T-helper 2 cell treated with Interferon-gamma antibody and Interleukin-4, amounts not matched to agents 5 μg/mL and 100 μg/mL, for 36 hours (primary cell): ENCODE measurements at regions not wholly inside any gene's neighbourhood (a gene's known extent, or its start where the extent isn't known, plus 50 kb on each side); places are given as distances from the start of the nearest gene placed in this dataset.
A peak's percentile ranks its signal among the peaks of the same experiment; 100 is the strongest.

Experiments used
- DNase-seq: peaks from one replicate; pipeline ENCODE4 v3.0.0; 2021; ENCODE audit warnings: low spot score
- H3K27ac Mint-ChIP-seq: one replicate; pipeline ENCODE4 v1.8.0; 2021; ENCODE audit warnings: mild to moderate bottlenecking, mixed read lengths
- H3K27me3 Mint-ChIP-seq: one replicate; pipeline ENCODE4 v1.8.0; 2021; ENCODE audit warnings: low read depth, mixed read lengths
- H3K36me3 Mint-ChIP-seq: one replicate; pipeline ENCODE4 v1.8.0; 2021; ENCODE audit warnings: low read depth, mixed read lengths
- H3K4me1 Mint-ChIP-seq: one replicate; pipeline ENCODE4 v1.8.0; 2021; ENCODE audit warnings: low read depth, mixed read lengths
- H3K4me3 Mint-ChIP-seq: one replicate; pipeline ENCODE4 v1.8.0; 2022; ENCODE audit warnings: mild to moderate bottlenecking, moderate library complexity, mixed read lengths
- H3K9me3 Mint-ChIP-seq: one replicate; pipeline ENCODE4 v1.8.0; 2021; ENCODE audit warnings: mixed read lengths

DNA sequence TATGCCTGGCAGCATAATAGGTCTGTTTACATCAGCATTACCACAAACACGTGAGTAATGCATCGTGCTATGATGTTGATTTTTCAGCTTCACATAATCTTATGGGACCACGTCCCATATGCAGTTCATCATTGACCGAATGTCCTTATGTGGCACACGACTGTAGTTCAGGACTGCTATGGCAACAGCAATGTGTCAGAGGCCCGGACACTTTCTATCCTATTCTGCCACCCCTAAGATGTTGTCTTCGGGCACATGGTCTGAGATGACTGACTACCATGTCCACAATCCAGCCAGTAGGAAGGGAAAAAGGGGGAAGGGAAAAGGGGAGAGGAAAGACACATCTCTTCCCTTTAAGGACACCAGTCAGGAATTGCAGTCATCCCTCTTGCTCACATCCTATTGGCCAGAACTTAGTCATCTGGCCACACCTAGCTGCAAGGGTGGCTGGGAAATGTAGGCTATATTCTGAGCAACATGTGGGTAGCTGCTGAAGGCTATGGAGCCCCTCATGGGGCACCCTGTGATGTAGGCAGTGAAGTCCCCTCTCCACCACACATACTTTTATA is 196.0 kb upstream of the RBPJ start:
- Mint-ChIP-seq H3K4me3 (no peak overlapping the region), H3K27me3 (no peaks in the 10 kb centered on the region), H3K9me3 (peaks cover 48% of the 10 kb centered on the region), H3K27ac (no peak overlapping the region), H3K36me3 (peaks cover 28% of the 10 kb centered on the region), H3K4me1 (peaks cover 18% of the 10 kb centered on the region)
- no peak for DNase-seq

GRCh38 chr4:26126143-26126718 is 194.6 kb upstream of the RBPJ start:
- Mint-ChIP-seq H3K4me1 (peaks cover 31% of the 10 kb centered on the region), H3K36me3 (peaks cover 31% of the 10 kb centered on the region), H3K9me3 (peaks cover 39% of the 10 kb centered on the region), H3K27ac (no peak overlapping the region), H3K4me3 (no peak overlapping the region), H3K27me3 (no peaks in the 10 kb centered on the region)
- no peak for DNase-seq

- no peaks in the 10 kb centered on the region for H3K27me3 Mint-ChIP-seq
- no peak for DNase-seq
- H3K4me1 Mint-ChIP-seq = peaks cover 39% of the 10 kb centered on the region
- H3K36me3 Mint-ChIP-seq = peaks cover 28% of the 10 kb centered on the region
- H3K27ac Mint-ChIP-seq = no peak overlapping the region
- peaks cover 39% of the 10 kb centered on the region for H3K9me3 Mint-ChIP-seq
- no peak overlapping the region for H3K4me3 Mint-ChIP-seq
These were observed 193.8 kb upstream of the RBPJ start for GRCh38 chr4:26126994-26127393.

GRCh38 chr4:26127851-26128337 is 192.9 kb upstream of the RBPJ start:
- DNase-seq = no peak
- H3K27ac Mint-ChIP-seq = no peak overlapping the region
- peaks cover 35% of the 10 kb centered on the region for H3K36me3 Mint-ChIP-seq
- peaks cover 40% of the 10 kb centered on the region for H3K9me3 Mint-ChIP-seq
- no peak overlapping the region for H3K4me3 Mint-ChIP-seq
- peaks cover 48% of the 10 kb centered on the region for H3K4me1 Mint-ChIP-seq
- no peaks in the 10 kb centered on the region for H3K27me3 Mint-ChIP-seq

- H3K27me3 Mint-ChIP-seq = no peaks in the 10 kb centered on the region
- H3K27ac Mint-ChIP-seq = peak overlapping the region; percentile 76
- peaks cover 66% of the 10 kb centered on the region for H3K4me1 Mint-ChIP-seq
- H3K36me3 Mint-ChIP-seq = peaks cover 50% of the 10 kb centered on the region
- peak overlapping the region; percentile 12 for H3K4me3 Mint-ChIP-seq
- H3K9me3 Mint-ChIP-seq = peaks cover 45% of the 10 kb centered on the region
- peak; percentile 69 for DNase-seq
These were observed 190.6 kb upstream of the RBPJ start for GRCh38 chr4:26130173-26130572.

- Mint-ChIP-seq H3K4me3 (peak overlapping the region; percentile 63), H3K9me3 (peaks cover 51% of the 10 kb centered on the region), H3K27ac (peak overlapping the region; percentile 76), H3K27me3 (no peaks in the 10 kb centered on the region), H3K4me1 (peaks cover 70% of the 10 kb centered on the region), H3K36me3 (peaks cover 57% of the 10 kb centered on the region)
- DNase-seq = no peak
These were observed 189.9 kb upstream of the RBPJ start for GRCh38 chr4:26130841-26131432.

DNA sequence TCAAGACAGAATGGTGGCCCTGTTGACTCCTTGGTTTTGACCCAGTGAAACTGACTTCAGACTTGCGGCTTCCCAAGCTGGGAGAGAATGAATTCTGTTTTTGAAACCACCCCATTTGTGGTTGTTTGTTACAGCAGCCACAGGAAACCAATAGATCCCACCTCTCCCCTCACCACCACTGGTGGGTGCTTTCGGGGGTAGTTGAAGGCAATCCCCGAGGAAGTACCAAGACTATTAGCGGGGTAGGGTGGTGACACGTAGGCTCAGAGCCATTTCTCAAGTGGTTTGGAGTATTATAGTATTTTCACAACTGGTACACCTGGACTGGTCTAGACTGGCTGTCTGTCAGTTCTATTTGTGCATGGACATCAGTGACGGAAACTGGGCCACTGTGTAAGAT is 189.1 kb upstream of the RBPJ start:
- H3K9me3 Mint-ChIP-seq = peaks cover 45% of the 10 kb centered on the region
- peak overlapping the region; percentile 76 for H3K27ac Mint-ChIP-seq
- peak; percentile 54 for DNase-seq
- peaks cover 65% of the 10 kb centered on the region for H3K4me1 Mint-ChIP-seq
- no peaks in the 10 kb centered on the region for H3K27me3 Mint-ChIP-seq
- H3K36me3 Mint-ChIP-seq = peaks cover 53% of the 10 kb centered on the region
- peak overlapping the region; percentile 63 for H3K4me3 Mint-ChIP-seq

DNA sequence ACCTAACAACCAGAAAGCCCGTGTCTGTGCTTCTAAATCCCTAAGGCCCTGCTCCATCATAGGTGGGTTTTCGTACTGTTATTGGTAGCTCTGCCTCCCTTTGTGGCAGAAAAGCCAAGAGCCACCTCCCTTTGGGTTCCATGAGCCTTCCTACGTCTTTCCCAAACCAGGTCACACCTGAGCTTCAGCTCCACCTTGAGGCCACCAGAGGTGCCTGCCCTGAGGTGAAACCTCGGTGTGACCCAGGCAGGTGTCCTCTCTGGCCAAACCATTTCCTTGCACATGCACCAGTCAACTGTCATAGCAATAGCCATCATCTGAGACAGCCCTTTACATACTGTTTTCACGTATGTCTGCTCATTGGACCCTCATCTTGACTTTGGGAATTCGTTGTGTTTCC is 188.0 kb upstream of the RBPJ start:
- H3K27me3 Mint-ChIP-seq = no peaks in the 10 kb centered on the region
- peaks cover 60% of the 10 kb centered on the region for H3K4me1 Mint-ChIP-seq
- peaks cover 36% of the 10 kb centered on the region for H3K9me3 Mint-ChIP-seq
- peaks cover 47% of the 10 kb centered on the region for H3K36me3 Mint-ChIP-seq
- no peak for DNase-seq
- H3K4me3 Mint-ChIP-seq = peak overlapping the region; percentile 63
- H3K27ac Mint-ChIP-seq = peak overlapping the region; percentile 76

DNA sequence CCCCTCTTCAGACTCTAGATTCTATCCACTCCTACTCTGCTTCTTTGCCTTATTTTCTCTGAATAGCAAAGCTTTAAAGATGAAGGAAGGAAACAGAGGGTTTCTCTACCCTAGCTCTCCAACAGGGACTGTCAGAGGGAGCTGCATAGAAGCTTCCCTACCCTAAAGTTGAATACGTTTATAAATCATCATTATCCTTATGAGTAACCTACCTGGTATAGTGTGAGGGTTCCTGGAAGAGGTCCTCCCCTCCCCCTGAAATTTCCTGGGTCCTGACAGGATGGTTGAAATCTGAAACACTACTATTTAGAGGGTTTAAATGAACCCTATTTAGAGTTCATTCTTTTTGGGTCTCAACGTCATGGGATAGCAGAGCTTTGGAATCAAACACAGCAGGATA is 187.0 kb upstream of the RBPJ start:
- no peak for DNase-seq
- H3K27me3 Mint-ChIP-seq = no peaks in the 10 kb centered on the region
- H3K4me3 Mint-ChIP-seq = peak overlapping the region; percentile 12
- peaks cover 40% of the 10 kb centered on the region for H3K36me3 Mint-ChIP-seq
- peaks cover 28% of the 10 kb centered on the region for H3K9me3 Mint-ChIP-seq
- H3K4me1 Mint-ChIP-seq = peaks cover 62% of the 10 kb centered on the region
- H3K27ac Mint-ChIP-seq = peak overlapping the region; percentile 76

DNA sequence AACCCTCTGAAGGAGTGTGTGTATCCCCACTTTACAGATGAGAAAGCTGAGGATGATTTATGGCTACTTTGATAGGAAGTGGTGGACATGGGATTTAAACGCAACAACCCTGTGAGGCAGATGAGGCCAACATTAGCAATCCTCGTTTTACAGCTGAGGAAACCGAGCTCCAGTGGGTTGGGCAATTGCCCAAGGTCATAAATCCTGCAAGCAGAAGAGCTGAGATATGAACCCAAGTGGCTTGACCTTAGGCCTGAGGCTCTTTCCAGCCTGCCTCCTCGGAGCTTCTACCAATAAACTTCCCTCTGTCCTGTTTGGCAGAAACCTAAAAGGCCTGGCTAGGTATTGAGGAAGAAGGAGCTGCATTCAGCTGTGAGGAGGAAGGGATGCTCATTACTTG is 185.5 kb upstream of the RBPJ start:
- peaks cover 65% of the 10 kb centered on the region for H3K4me1 Mint-ChIP-seq
- H3K36me3 Mint-ChIP-seq = peaks cover 36% of the 10 kb centered on the region
- no peak overlapping the region for H3K27ac Mint-ChIP-seq

GRCh38 chr4:26136615-26137014 is 184.2 kb upstream of the RBPJ start:
- Mint-ChIP-seq H3K9me3 (peaks cover 21% of the 10 kb centered on the region), H3K4me1 (peaks cover 61% of the 10 kb centered on the region), H3K27ac (no peak overlapping the region), H3K27me3 (no peaks in the 10 kb centered on the region), H3K36me3 (peaks cover 33% of the 10 kb centered on the region), H3K4me3 (no peak overlapping the region)
- no peak for DNase-seq

More for the DNA sequence above, 185.5 kb upstream of the RBPJ start:
- Mint-ChIP-seq H3K27me3 (no peaks in the 10 kb centered on the region), H3K9me3 (peaks cover 21% of the 10 kb centered on the region), H3K4me3 (no peak overlapping the region)
- DNase-seq = no peak

- Mint-ChIP-seq H3K4me1 (peaks cover 61% of the 10 kb centered on the region), H3K9me3 (peaks cover 21% of the 10 kb centered on the region), H3K27ac (no peak overlapping the region), H3K36me3 (peaks cover 36% of the 10 kb centered on the region), H3K4me3 (no peak overlapping the region), H3K27me3 (no peaks in the 10 kb centered on the region)
- no peak for DNase-seq
These were observed 183.5 kb upstream of the RBPJ start for GRCh38 chr4:26137288-26137687.

- Mint-ChIP-seq H3K4me3 (no peak overlapping the region), H3K36me3 (peaks cover 26% of the 10 kb centered on the region), H3K4me1 (peaks cover 53% of the 10 kb centered on the region), H3K9me3 (peaks cover 15% of the 10 kb centered on the region), H3K27me3 (no peaks in the 10 kb centered on the region), H3K27ac (peak overlapping the region; percentile 65)
- no peak for DNase-seq
These were observed 181.4 kb upstream of the RBPJ start for GRCh38 chr4:26139310-26139924.
